HG02763 (cell line): ENCODE measurements at regions not wholly inside any gene's neighbourhood (a gene's known extent, or its start where the extent isn't known, plus 50 kb on each side); places are given as distances from the start of the nearest gene placed in this dataset.
A peak's percentile ranks its signal among the peaks of the same experiment; 100 is the strongest.
"Not testable (repeated sequence)": the region's sequence is repeated elsewhere in the genome, so short reads cannot be mapped to it uniquely, and the experiment has no call there.

Experiments used
- ATAC-seq: cut with Tn5 transposase; IDR thresholded peaks from one replicate; pipeline ENCODE4 v1.9.1; 2021; ENCODE audit warnings: mild to moderate bottlenecking, moderate library complexity; ENCODE audit not compliant: unreplicated experiment

DNA sequence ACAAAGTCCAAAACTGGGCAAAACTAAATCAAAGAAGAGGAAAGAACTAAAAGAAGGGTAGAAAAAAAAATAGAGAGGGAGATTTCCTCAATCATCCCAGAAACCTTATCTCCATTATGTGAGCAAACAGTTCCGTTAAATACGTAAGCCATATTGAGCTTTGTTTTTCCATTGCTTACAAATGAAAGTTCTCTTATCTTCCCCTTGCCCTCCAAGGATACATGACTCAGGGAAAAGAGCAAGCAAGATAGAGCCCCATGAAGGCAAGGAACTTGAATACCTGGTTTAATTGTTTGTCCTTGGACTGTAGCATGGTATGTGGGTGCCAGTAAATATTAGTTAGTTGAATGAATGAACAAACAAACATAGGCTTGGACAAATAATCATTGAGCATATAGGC, 126.8 kb upstream of the USP15 start:
- ATAC-seq, result no peak

DNA sequence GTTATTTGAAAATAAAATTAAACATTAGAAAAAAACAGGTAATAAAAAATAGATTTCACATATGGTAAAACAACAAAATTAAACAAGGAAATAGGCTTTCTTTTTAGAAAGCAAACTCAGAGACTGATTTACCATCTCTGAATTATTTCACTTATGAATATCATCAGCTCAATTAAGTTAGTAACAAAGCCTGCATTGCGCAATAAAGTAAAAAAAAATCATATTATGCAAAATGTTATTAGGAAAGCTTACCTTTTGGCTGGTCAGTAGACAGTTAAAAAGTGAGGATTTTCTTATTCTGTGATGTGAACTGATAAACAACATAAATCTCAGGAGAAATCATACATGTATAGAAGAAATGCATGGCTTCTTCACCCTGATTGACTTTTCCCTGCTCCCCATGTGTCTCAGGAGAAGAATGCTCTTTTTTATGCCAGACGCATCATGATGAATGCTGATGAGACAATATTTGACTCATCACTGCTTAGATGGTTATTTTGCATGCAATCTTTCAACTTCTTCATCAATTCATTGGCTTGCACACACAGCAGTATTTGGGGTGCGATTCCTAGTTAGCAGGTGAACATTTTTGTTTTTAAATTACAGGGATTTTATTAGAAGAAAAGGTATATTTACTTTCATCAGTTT, 124.5 kb upstream of the USP15 start:
- no peak for ATAC-seq

DNA sequence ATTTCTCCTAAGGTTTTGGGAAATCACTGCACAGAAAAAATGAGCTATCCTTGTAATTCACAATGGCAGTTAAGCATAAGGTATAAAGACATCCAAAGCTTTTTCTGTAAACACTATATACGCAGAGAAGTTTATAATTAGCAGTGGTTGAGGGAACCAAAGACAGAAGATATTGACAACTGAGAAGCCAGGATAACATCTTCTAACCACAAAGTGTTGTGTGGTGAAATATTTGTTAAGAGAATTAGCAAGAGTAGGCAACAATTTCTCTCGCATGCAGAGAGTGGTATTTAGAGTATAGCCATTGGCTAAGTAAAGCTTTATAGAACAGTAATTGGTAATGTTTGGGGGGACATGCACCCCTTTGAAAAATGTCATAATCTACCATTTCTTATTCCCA, 123.7 kb upstream of the USP15 start:
- ATAC-seq, result no peak

DNA sequence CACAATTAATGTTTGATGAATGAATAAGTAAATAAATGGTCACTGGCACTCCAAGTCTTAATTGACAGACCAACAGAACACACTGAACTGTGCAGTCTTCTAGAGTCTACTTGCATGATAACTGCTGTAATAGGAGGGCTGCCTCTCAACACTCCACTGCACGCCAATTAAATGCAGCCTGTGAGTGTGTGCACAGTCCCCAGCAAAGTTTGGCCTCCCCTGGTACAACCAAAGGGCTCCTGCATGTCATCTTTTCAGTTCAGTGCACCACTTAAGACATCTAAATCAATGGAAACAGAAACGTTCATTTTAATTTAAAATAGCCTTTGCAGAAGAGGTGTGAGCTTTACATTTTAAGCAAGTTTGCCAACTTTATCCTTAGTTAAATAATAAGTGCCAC, 121.7 kb upstream of the USP15 start:
- ATAC-seq, result no peak

DNA sequence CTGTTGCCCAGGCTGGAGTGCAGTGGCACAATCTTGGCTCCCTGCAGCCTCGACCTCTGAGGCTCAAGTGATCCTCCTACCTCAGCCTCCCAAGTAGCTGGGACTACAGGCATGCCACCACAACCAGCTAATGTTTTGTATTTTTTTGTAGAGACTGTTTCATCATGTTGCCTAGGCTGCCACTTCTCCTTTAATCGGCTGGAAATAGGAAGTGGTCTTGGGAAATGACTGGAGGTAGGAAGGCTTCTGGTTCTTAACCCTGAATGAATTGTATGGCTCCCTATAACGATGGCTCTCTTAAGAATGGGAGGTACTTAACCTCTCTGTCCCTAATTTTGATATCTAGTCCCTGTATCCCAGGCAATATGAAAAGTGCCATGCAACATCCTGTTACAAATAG, 113.9 kb upstream of the USP15 start:
- ATAC-seq, result no peak

DNA sequence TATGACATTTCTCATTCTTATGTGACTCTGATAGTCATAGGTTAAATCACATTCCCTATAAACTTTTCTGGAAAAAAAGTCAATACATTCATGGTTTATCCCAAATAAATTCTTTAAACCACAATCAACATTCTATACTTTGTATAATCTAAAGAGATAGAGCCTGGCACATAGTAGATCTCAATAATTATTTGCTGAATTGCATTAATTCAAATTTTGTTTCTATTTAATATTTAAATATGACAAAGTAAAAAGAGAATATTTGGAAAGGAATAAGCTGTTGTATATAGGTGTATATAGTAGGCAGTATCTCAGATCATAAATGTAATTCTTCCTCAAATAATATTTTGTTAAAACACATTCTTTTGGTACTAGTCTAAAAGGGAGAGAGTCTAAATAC, 102.2 kb upstream of the USP15 start:
- ATAC-seq, result no peak

DNA sequence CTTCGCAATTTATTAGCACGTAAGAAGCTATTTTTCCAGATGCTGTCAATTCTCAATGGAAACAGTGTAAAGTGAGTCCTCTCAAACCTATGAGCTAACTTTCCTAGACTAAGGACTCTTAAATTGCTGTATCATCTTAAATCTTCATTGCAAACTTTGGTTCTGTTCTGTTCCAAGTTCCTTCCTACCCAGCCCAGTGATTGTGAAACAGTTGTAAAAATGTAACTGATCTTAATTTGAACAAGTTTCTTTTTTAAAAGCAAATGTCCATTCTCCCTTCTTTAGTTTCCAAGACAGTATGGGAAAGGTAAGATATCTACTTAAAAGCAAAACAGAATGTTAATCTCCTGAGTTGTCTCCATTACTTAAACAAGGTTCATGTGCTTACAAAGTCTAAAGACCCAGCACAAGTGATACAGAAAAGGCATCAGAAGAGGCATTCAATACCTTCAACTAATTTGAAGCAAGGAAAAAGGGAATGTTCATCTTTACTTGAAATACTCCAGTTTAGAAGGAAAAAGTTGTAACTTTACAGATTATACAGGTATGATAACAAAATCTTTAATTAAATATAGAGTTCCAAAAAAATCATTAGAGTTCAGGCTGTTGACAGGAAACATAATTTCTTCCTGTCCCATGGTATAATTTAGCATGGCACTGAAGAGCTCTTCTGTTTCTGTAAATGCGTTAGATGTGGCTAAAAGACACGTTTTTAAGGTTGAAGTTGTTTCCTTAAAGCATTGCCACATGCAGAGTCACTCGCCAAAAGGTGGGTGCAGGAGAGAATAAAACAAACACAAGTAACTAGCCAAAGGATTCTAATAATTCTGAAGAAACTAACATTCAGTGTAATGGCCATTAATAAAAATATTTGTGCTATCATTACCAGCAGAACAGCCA, 101.5 kb upstream of the USP15 start:
- no peak for ATAC-seq

DNA sequence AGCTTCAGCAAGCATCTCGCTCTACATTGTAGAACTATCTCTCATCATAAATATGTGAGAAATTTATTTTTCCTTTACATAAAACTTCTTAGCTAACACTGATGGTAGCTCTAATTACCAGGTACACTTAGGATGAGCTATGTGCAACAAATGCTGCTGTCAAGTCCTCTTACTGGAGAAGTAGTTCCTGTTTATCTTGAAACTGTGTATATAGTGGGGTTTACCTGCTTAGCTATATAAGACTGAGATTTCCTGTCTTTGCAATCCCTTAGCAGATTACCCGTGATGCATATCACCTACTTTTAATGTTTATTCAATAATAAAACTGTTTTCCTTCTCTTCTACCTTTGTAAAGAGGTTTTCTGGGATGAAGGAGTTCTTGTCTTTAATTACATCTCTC, 98.0 kb upstream of the USP15 start:
- ATAC-seq, result no peak

DNA sequence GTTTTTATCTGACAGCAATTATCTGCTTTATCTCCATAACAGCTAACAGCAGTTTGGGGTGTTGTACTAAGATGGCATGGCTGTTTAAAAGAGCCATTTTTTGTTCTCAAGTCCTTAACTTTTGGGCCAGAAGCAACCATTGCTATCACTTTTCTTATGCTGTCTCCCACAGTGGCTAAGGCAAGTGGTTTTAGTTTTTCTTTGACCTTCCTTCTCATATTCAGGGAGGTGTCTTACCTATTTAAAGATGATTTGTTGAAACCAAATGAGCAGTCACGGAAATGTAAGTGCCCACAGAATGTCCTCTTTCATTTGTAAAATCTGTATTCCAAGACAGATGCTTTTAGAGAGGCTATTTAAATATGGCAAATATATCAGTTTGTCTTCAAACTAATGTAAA, 96.8 kb upstream of the USP15 start:
- no peak for ATAC-seq

DNA sequence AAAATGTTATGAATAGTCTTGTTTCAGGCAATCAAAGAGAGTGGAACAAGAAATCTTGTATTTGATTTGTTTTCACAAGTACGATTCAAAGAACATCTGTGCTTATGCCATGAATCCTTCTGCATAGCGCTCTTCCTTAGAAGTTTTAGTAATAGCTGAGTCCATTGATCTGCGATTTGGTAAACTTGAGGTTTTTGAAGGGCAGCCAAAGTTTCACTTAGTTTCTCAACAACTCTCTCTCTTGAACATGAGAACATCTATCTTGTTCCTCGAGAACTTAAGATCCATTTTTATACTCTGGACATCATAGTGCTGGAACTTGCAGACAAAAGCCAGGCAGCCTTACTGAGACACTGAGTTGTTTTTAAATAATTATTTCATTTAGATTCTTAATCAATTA, 96.2 kb upstream of the USP15 start:
- ATAC-seq, result no peak

DNA sequence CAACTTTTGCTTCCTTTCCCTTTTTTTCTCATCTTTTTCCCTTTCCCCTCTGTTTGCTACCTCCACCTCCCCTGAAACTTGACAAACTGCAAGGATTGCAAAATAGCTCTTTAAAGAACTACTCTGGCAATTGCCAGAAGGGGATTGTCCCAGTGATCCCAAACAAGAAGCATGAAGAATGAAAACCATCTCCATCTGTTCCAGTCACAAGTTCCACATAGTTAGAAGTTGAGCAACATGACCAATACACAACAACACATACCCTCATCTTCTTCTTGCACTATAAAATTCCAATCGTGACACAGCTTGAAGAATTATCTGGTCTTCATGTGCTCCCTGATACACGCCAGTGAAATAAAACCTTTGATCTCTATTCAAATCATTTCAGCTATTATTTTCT, 93.7 kb upstream of the USP15 start:
- no peak for ATAC-seq

DNA sequence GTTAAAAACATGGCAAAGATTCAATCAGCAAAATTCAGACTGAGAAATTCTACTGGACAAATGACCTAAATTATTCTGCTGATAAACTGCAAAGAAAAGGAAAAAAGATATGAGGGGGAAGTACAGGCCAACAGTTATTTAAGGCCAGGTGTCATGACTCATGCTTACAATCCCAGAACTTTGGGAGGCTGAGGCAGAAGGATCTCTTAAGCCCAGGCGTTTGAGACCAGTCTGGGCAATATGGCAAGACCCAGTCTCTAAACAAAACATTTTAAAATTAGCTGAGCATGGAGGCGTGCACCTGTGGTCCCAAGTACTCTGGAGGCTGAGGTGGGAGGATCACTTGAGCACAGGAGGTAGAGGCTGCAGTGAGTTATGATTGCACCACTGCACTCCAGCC, 91.8 kb upstream of the USP15 start:
- ATAC-seq, result no peak

DNA sequence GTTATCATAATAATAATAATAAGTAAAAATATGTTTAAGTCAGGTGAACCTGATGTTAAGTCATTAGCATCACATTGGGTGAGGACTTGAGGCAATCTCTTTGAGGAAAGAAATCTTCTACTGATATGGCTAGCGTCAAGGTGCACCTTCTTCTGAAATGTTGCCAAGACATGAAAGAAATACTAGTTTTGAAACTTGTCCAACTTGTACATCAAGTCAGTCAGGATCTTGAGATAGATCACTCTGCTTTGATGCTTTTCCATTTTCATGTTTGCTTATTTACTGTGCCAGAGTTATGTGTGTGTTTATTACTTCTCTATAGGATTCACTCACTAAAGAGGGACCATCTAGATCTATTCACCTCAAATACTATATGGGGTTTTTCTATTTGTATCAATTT, 90.0 kb upstream of the USP15 start:
- no peak for ATAC-seq

DNA sequence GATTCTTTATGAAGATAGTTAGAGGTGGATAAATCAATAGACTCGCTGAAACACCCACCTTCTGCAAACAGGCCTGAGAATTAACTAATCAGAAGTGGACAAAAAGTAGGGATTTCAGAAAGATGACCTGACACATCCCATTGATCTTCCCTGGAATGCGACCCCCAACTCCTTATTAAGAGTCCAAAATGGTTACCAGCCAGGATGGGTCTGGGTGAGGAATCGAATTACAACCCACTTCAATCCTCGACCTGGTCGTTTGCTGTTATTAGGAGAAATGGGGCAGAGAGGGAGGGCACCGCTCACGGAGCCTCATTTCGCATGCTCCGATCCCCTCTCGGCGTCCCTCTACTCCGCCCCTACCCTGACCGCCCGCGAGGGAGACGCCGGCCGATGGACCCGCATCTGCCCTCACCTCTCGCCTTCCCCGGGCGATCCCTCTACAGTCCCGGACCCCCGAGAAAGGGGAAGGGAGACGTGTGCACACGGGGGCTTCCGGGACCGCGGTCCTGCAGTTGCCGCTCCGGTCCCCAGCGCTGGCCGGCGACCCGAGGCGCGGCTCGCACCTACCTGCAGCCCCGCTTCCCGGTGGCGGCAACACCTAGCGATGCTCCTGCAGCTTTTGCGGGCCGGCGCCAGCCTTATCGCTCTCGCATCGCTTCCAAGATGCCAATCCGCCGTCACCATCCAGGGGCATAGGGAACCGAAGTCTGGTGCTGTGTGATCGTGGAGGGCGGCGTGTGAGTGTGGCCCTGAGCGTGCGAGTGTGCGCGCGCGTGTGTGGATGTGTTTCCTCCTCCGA, 69.3 kb upstream of the USP15 start:
- no peak for ATAC-seq

DNA sequence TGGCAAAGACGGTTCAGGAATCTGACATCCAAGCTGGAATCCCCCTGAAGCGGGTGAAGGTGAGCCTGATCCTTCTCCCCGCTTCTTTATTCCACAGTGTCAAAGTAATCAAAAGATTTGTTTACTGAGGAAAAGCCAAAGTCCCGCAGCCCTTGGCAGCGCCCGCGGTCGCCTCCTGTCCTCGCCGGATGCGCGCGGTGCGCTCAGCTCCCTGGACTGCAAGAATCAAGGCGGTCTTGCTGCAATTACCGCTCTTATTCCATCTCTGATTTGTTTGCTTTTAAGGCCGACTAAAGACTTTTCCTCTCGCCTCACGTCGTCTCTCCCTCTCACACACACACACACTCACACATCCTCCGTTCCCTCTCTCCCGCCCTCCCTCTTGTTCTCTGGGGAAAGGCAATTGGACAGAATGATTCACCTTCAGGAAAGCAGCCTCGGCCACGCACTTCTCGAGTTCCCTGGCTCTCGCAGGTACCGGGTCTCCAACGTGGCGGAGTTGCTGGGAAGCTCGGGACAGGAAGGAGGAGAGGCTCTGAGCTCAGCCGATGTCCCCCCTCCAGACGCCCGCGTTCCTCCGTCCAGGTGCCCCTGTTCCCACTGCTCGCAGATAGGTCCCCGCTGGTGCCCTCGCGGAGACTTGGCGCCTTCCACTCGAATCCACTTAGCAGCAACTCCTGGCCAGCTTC, 68.6 kb upstream of the USP15 start:
- no peak for ATAC-seq

DNA sequence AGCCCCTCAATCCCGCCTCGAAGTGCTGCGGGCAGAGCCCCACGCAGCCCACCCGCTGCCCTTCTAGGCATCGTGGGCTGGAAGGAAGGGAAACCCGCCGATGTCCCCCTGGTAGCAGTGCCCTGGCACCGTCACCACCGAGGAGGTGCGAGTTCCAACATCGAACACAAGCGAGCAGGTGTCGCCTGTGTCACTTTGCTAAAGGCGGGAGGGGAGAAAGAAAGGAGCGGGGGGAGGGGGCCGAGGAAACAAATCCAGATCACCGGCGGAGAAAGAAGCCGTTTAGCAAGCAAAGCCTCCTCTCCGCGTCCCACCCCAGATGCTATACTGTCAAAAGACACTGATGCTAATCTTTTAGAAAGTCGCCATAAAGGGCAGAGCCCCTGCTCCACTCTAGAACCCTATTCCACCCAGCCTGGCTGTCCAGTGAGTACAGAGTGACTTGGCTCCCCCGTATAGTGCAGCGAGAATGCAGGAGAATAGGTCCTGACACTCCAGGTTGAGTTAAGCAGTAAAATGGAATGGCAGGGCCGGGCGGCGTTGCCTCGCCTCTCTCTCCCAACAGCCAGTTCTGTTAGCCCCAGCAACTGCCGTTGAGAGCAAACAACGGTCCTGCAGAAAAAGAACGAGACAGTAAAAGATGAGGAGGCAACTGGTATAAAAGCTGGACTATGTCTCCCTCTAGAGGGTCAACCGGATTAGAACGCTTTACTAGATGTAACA, 67.9 kb upstream of the USP15 start:
- peak; percentile 81 for ATAC-seq

DNA sequence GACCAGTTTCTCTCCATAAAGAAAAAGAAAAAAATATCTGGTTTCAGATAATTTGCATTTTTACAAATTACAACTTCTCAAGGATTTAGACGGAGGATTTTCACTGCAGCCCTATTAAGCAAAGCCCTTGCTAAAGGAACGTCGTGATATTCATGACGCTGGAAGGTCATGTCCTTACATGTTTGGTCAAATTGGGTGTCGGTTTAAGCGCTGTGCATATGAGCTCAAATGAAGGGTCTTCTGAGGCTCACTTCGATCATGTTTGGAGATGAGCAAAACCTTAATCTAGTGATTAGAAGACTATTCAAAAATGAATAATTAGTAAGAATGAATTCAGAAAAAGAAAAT, 67.3 kb upstream of the USP15 start:
- peak; percentile 24 for ATAC-seq

DNA sequence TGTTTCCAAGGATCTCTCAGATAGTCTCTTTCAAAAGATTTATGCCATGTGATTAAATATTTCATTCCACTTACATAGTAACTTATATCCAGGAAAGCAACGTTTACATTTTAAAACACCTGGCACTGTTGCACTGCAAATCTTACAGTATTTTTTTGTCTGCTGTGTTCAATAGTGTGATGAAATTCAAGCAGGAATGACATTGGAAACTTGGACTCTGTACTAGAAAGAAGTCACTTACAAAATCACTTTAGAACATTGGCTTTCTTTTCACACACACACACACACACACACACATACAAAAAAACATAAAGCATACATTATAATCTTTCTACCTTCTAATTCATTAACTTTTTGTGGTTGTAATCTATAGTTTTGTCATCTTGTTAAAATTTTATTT, 66.2 kb upstream of the USP15 start:
- no peak for ATAC-seq

DNA sequence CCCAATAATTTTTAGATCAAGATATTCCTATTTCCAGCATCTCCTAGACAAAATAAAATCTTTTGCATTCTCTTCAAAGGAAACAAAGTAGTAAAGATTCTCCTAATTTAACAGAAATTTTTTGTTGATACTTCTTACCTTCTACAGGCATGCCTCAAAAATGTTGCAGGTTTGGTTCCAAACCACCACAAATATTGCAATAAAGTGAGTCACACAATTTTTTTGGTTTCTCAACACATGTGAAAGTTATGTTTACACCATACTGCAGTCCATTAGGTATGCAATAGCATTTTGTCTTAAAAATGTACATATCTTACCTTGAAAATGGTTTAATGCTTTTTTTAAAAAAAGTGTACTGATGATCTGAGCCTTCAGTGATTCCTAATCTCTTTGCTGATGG, 65.6 kb upstream of the USP15 start:
- ATAC-seq, result no peak

DNA sequence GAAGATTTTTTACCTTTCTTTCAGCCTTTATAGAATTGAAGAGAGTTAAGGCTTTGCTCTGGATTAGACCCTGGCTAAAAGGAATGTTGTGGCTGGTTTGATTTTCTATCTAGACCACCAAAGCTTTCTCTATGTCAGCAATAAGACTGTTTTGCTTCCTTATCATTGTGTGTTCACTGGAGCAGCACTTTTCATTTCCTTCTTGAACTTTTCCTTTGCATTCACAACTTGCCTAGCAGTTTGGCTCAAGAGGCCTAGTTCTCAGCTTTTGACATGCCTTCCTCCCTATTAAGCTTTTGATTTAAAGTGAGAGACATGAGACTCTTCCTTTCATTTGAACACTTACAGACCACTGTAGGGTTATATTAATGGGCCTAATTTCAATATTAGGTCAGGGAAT, 64.1 kb upstream of the USP15 start:
- ATAC-seq, result no peak

DNA sequence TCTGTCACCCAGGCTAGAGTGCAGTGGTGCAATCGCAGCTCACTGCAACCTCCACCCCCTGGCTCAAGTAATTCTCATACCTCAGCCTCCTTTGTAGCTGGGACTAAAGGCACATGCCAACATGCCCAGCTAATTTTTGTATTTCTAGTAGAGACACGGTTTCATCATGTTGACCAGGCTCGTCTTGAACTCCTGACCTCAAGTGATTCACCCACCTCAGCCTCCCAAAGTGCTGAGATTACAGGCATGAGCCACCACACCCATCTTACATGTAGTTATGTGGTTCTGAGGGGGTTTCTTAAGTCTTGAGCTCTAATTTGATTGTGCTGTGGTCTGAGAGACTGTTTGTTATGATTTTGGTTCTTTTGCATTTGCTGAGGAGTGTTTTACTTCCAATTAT, 57.3 kb upstream of the USP15 start:
- ATAC-seq, result not testable (repeated sequence)
